T1000 (cell line): ENCODE measurements at regions not wholly inside any gene's neighbourhood (a gene's known extent, or its start where the extent isn't known, plus 50 kb on each side); places are given as distances from the start of the nearest gene placed in this dataset.

Experiments used
- DNase-seq: peaks from one replicate; lab custom pipeline; 2025; ENCODE audit warnings: mixed read lengths; lab: John Stamatoyannopoulos, UW

GRCh38 chr2:157184161-157184895, 73.2 kb upstream of the GALNT5 start:
- DNase-seq = no peak

GRCh38 chr2:157185476-157186227, 71.9 kb upstream of the GALNT5 start:
- DNase-seq = no peak

- DNase-seq = no peak
These were observed 67.4 kb upstream of the GALNT5 start for GRCh38 chr2:157190151-157190550.

- no peak for DNase-seq
These were observed 66.3 kb upstream of the GALNT5 start for GRCh38 chr2:157191186-157191585.

GRCh38 chr2:157192445-157193423, 64.8 kb upstream of the GALNT5 start:
- DNase-seq = no peak

- no peak for DNase-seq
These were observed 64.0 kb upstream of the GALNT5 start for GRCh38 chr2:157193461-157193860.

GRCh38 chr2:157194097-157194688, 63.3 kb upstream of the GALNT5 start:
- no peak for DNase-seq

- no peak for DNase-seq
These were observed 62.7 kb upstream of the GALNT5 start for GRCh38 chr2:157194844-157195243.

- no peak for DNase-seq
These were observed 60.5 kb upstream of the GALNT5 start for GRCh38 chr2:157196956-157197355.

- no peak for DNase-seq
These were observed 59.7 kb upstream of the GALNT5 start for GRCh38 chr2:157197848-157198247.

GRCh38 chr2:157203651-157204050, 53.9 kb upstream of the GALNT5 start:
- DNase-seq = no peak

- DNase-seq = no peak
These were observed 53.1 kb upstream of the GALNT5 start for GRCh38 chr2:157204401-157204800.

GRCh38 chr2:157206916-157207315, 50.6 kb upstream of the GALNT5 start:
- no peak for DNase-seq
